ENCODE measurements at regions not wholly inside any gene's neighbourhood (a gene's known extent, or its start where the extent isn't known, plus 50 kb on each side); places are given as distances from the start of the nearest gene placed in this dataset.

DNA sequence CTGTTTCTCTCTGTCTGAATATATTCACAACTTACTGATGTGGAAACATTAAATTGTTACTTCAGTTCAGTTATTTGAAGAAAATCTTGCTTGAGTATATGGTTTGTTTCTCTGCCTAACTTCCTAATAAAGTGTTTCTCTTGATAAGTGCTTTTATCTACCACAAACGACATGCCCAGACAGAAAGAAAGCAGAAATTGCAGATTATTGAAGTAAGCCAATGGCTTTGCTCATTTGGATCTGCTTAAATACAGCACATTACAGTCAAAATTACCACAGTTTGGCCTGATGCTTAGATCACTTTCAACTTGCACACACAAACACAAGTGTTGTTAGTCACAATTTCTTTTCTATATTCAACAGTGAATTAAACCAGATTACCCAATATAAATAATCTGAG lies 68.0 kb downstream of the ATOH1 start:
- Histone ChIP-seq H3K4me2 (ENCODE audit: low read length) (no peak overlapping the region), H3K27me3 (ENCODE audit: insufficient read depth, low read depth, low read length) (no peaks in the 10 kb centered on the region), H3K9me3 (ENCODE audit: low read length) (no peaks in the 10 kb centered on the region), H3K9ac (ENCODE audit: low read length) (no peak overlapping the region), H3F3A (ENCODE audit: insufficient read depth, low read length, poor library complexity, severe bottlenecking) (no peaks in the 10 kb centered on the region), H4K20me1 (ENCODE audit: insufficient read depth) (no peaks in the 10 kb centered on the region), H3K79me2 (replicated peaks; ENCODE audit: insufficient read depth, low read length) (no peaks in the 10 kb centered on the region), H3K36me3 (ENCODE audit: insufficient read depth, low read length) (no peaks in the 10 kb centered on the region), H3K27ac (ENCODE audit: low read length) (no peak overlapping the region), H3K4me3 (ENCODE audit: low read length) (no peak overlapping the region), H3K9me2 (ENCODE audit: insufficient read depth, low read length) (no peaks in the 10 kb centered on the region), H2AFZ (ENCODE audit: low read depth, low read length) (no peak overlapping the region)
- no peak for TF ChIP-seq EP300 (conservative IDR thresholded peaks at IDR 0.05; ENCODE audit: poor library complexity, severe bottlenecking)
- no peak for TF ChIP-seq RAD21 (conservative IDR thresholded peaks at IDR 0.05)
- TF ChIP-seq, protein P1, sequence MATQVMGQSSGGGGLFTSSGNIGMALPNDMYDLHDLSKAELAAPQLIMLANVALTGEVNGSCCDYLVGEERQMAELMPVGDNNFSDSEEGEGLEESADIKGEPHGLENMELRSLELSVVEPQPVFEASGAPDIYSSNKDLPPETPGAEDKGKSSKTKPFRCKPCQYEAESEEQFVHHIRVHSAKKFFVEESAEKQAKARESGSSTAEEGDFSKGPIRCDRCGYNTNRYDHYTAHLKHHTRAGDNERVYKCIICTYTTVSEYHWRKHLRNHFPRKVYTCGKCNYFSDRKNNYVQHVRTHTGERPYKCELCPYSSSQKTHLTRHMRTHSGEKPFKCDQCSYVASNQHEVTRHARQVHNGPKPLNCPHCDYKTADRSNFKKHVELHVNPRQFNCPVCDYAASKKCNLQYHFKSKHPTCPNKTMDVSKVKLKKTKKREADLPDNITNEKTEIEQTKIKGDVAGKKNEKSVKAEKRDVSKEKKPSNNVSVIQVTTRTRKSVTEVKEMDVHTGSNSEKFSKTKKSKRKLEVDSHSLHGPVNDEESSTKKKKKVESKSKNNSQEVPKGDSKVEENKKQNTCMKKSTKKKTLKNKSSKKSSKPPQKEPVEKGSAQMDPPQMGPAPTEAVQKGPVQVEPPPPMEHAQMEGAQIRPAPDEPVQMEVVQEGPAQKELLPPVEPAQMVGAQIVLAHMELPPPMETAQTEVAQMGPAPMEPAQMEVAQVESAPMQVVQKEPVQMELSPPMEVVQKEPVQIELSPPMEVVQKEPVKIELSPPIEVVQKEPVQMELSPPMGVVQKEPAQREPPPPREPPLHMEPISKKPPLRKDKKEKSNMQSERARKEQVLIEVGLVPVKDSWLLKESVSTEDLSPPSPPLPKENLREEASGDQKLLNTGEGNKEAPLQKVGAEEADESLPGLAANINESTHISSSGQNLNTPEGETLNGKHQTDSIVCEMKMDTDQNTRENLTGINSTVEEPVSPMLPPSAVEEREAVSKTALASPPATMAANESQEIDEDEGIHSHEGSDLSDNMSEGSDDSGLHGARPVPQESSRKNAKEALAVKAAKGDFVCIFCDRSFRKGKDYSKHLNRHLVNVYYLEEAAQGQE (IDR thresholded peaks at IDR 0.05; ENCODE audit: borderline replicate concordance) = no peak
- TF ChIP-seq MXI1 (conservative IDR thresholded peaks at IDR 0.05; ENCODE audit: poor library complexity, severe bottlenecking) = no peak

DNA sequence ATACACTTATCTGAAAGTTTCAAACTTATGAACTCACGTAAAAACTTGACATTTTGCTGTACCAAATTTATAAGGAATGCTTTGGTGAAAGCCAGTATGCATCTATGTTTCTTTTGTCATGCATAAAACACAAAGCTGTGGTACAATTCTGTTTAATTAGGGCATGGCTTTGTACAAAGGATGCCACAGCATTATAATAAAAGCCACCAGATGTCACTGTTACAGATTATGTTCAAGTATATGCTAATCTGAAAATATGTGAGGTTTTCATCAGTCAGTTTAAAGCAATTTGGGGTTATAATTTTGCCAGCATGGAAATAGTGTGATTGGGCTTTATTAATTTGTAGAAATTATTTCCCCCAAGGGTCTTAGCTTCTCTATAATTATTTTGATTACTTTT lies 69.0 kb downstream of the ATOH1 start:
- no peaks in the 10 kb centered on the region for H3F3A ChIP-seq (ENCODE audit: insufficient read depth, low read length, poor library complexity, severe bottlenecking)
- no peaks in the 10 kb centered on the region for H3K9me2 ChIP-seq (ENCODE audit: insufficient read depth, low read length)
- H3K4me3 ChIP-seq (ENCODE audit: low read length) = no peak overlapping the region
- no peaks in the 10 kb centered on the region for H3K79me2 ChIP-seq (replicated peaks; ENCODE audit: insufficient read depth, low read length)
- H3K36me3 ChIP-seq (ENCODE audit: insufficient read depth, low read length) = no peaks in the 10 kb centered on the region
- H3K9me3 ChIP-seq (ENCODE audit: low read length) = no peaks in the 10 kb centered on the region
- no peak overlapping the region for H2AFZ ChIP-seq (ENCODE audit: low read depth, low read length)
- TF ChIP-seq, protein P2, sequence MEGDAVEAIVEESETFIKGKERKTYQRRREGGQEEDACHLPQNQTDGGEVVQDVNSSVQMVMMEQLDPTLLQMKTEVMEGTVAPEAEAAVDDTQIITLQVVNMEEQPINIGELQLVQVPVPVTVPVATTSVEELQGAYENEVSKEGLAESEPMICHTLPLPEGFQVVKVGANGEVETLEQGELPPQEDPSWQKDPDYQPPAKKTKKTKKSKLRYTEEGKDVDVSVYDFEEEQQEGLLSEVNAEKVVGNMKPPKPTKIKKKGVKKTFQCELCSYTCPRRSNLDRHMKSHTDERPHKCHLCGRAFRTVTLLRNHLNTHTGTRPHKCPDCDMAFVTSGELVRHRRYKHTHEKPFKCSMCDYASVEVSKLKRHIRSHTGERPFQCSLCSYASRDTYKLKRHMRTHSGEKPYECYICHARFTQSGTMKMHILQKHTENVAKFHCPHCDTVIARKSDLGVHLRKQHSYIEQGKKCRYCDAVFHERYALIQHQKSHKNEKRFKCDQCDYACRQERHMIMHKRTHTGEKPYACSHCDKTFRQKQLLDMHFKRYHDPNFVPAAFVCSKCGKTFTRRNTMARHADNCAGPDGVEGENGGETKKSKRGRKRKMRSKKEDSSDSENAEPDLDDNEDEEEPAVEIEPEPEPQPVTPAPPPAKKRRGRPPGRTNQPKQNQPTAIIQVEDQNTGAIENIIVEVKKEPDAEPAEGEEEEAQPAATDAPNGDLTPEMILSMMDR (IDR thresholded peaks at IDR 0.05; ENCODE audit: poor library complexity, severe bottlenecking) = peak; percentile 66
- TF ChIP-seq SMC3 (conservative IDR thresholded peaks at IDR 0.05; ENCODE audit: poor library complexity) = peak; percentile 67
- TF ChIP-seq MXI1 (conservative IDR thresholded peaks at IDR 0.05; ENCODE audit: poor library complexity, severe bottlenecking) = no peak
- peak; percentile 59 for TF ChIP-seq RAD21 (conservative IDR thresholded peaks at IDR 0.05)
- H3K9ac ChIP-seq (ENCODE audit: low read length) = no peak overlapping the region
- no peak overlapping the region for H3K4me2 ChIP-seq (ENCODE audit: low read length)
- no peaks in the 10 kb centered on the region for H3K27me3 ChIP-seq (ENCODE audit: insufficient read depth, low read depth, low read length)
- no peaks in the 10 kb centered on the region for H4K20me1 ChIP-seq (ENCODE audit: insufficient read depth)
- no peak overlapping the region for H3K27ac ChIP-seq (ENCODE audit: low read length)

DNA sequence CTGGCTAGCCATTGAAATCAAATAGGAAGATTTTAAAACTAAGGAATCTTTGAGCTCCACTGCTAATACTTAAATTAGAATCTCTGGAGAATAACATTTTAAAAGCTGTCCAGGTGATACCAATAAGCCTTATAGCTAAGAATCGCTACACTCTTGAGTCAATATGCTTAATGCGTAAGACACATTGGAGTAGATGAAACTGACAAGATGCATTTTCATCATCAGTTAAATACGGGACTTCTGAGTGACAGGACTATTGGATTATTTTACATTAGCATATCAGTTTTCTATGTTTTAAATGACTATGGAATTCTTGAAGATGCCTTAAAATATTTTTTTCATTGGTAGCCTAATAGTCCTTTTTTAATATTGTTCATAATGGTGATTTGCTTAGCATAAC lies 80.2 kb downstream of the ATOH1 start:
- TF ChIP-seq MXI1 (conservative IDR thresholded peaks at IDR 0.05; ENCODE audit: poor library complexity, severe bottlenecking) (no peak), SMC3 (conservative IDR thresholded peaks at IDR 0.05; ENCODE audit: poor library complexity) (no peak), EP300 (conservative IDR thresholded peaks at IDR 0.05; ENCODE audit: poor library complexity, severe bottlenecking) (peak; percentile 81), TAF1 (IDR thresholded peaks at IDR 0.05; ENCODE audit: low read depth) (no peak), POLR2AphosphoS5 (IDR thresholded peaks at IDR 0.05) (peak; percentile 53), EZH2 (IDR thresholded peaks at IDR 0.05; ENCODE audit: borderline replicate concordance, insufficient read depth, low read length, poor library complexity, severe bottlenecking) (no peak), RAD21 (conservative IDR thresholded peaks at IDR 0.05) (no peak)
- TF ChIP-seq, protein P2 (IDR thresholded peaks at IDR 0.05; ENCODE audit: poor library complexity, severe bottlenecking) = no peak
- TF ChIP-seq, protein P1 (IDR thresholded peaks at IDR 0.05; ENCODE audit: borderline replicate concordance) = no peak
- Histone ChIP-seq H3K27ac (ENCODE audit: low read length) (peak overlapping the region; percentile 53), H3K27me3 (ENCODE audit: insufficient read depth, low read depth, low read length) (no peaks in the 10 kb centered on the region), H3K9me3 (ENCODE audit: low read length) (no peaks in the 10 kb centered on the region), H3K4me3 (ENCODE audit: low read length) (peak overlapping the region; percentile 16), H3K9ac (ENCODE audit: low read length) (no peak overlapping the region), H3K36me3 (ENCODE audit: insufficient read depth, low read length) (no peaks in the 10 kb centered on the region), H3K79me2 (replicated peaks; ENCODE audit: insufficient read depth, low read length) (no peaks in the 10 kb centered on the region), H4K20me1 (ENCODE audit: insufficient read depth) (no peaks in the 10 kb centered on the region), H3K9me2 (ENCODE audit: insufficient read depth, low read length) (no peaks in the 10 kb centered on the region), H3K4me2 (ENCODE audit: low read length) (no peak overlapping the region), H3F3A (ENCODE audit: insufficient read depth, low read length, poor library complexity, severe bottlenecking) (no peaks in the 10 kb centered on the region), H2AFZ (ENCODE audit: low read depth, low read length) (no peak overlapping the region)

Data from neural cell (in vitro differentiated cells).